Activated T-cell treated with anti-CD3 and anti-CD28 coated beads, Interleukin-2, amount 50 U/mL, for 24 hours (primary cell): ENCODE measurements at regions not wholly inside any gene's neighbourhood (a gene's known extent, or its start where the extent isn't known, plus 50 kb on each side); places are given as distances from the start of the nearest gene placed in this dataset.

Experiments
- DNase-seq: peaks from one replicate; pipeline ENCODE4 v3.0.0-alpha.2; 2020
- H3K27ac Mint-ChIP-seq: 2 replicates; pipeline ENCODE4 v1.8.0; 2020; ENCODE audit warnings: mild to moderate bottlenecking, mixed read lengths
- H3K27me3 Mint-ChIP-seq: 2 replicates; pipeline ENCODE4 v1.8.0; 2020; ENCODE audit warnings: mixed read lengths
- H3K36me3 Mint-ChIP-seq: 2 replicates; pipeline ENCODE4 v1.8.0; 2020; ENCODE audit warnings: low read depth, mixed read lengths
- H3K4me1 Mint-ChIP-seq: 2 replicates; pipeline ENCODE4 v1.8.0; 2020; ENCODE audit warnings: low read depth, mixed read lengths
- H3K4me3 Mint-ChIP-seq: 2 replicates; pipeline ENCODE4 v1.8.0; 2020; ENCODE audit warnings: mild to moderate bottlenecking, moderate library complexity, mixed read lengths
- H3K9me3 Mint-ChIP-seq: 2 replicates; pipeline ENCODE4 v1.8.0; 2020; ENCODE audit warnings: mixed read lengths

- H3K9me3 Mint-ChIP-seq, result no peaks in the 10 kb centered on the region
- H3K27me3 Mint-ChIP-seq, result peaks cover 23% of the 10 kb centered on the region
- no peak overlapping the region for H3K27ac Mint-ChIP-seq
- no peaks in the 10 kb centered on the region for H3K36me3 Mint-ChIP-seq
- DNase-seq, result no peak
- H3K4me1 Mint-ChIP-seq, result no peaks in the 10 kb centered on the region
- H3K4me3 Mint-ChIP-seq, result no peak overlapping the region
These were observed 187.9 kb downstream of the TTLL2 start for GRCh38 chr6:167512696-167513375.

DNA sequence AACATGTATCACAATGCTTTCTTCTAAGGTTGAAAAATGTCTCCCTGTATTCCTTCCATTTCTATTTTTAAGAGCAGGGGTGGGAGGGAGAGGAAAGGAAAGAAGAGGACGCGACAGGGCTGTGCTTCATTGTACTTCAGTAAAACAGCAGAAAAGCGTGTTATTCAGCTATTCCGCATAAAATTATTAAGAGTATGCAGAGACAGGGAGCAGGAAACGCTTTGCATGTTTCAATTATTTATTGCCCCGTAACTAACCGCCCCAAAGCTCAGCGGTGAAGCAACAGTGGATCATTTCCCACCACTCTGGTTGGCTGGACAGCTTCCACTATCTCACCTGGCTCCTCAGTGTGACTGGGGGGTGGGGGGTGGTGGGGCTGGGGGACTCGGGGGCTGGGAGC is 188.9 kb downstream of the TTLL2 start:
- DNase-seq, result no peak
- no peak overlapping the region for H3K4me3 Mint-ChIP-seq
- H3K27me3 Mint-ChIP-seq, result peaks cover 23% of the 10 kb centered on the region
- H3K4me1 Mint-ChIP-seq, result no peaks in the 10 kb centered on the region
- H3K27ac Mint-ChIP-seq, result no peak overlapping the region
- H3K36me3 Mint-ChIP-seq, result no peaks in the 10 kb centered on the region
- H3K9me3 Mint-ChIP-seq, result no peaks in the 10 kb centered on the region

GRCh38 chr6:167514524-167514923 is 189.6 kb downstream of the TTLL2 start:
- H3K9me3 Mint-ChIP-seq, result no peaks in the 10 kb centered on the region
- peaks cover 23% of the 10 kb centered on the region for H3K27me3 Mint-ChIP-seq
- no peaks in the 10 kb centered on the region for H3K36me3 Mint-ChIP-seq
- no peak overlapping the region for H3K4me3 Mint-ChIP-seq
- H3K27ac Mint-ChIP-seq, result no peak overlapping the region
- no peak for DNase-seq
- no peaks in the 10 kb centered on the region for H3K4me1 Mint-ChIP-seq

DNA sequence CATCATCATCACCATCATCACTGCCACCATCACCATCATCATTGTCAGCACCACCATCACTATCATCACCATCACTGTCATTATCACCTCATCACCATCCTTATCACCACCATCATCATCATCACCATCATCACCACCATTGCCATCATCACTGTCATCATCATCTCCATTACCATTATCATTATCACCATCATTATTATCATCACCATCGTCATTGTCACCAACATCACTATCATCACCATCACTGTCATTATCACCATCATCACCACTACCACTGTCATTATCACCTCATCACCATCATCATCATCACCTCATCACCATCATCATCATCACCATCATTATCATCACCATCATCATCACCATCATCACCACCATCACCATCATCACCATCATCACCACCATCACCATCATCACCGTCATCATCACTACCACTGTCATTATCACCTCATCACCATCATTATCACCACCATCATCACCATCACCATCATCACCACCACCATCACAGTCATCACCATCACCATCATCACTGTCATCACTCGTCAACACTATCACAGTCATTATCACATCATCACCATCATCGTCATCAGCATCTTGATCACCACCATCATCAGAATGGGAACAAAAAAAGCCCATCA is 191.1 kb downstream of the TTLL2 start:
- Mint-ChIP-seq H3K27me3 (peaks cover 27% of the 10 kb centered on the region), H3K4me3 (no peak overlapping the region), H3K27ac (no peak overlapping the region), H3K4me1 (no peaks in the 10 kb centered on the region), H3K36me3 (no peaks in the 10 kb centered on the region), H3K9me3 (no peaks in the 10 kb centered on the region)
- DNase-seq, result no peak

DNA sequence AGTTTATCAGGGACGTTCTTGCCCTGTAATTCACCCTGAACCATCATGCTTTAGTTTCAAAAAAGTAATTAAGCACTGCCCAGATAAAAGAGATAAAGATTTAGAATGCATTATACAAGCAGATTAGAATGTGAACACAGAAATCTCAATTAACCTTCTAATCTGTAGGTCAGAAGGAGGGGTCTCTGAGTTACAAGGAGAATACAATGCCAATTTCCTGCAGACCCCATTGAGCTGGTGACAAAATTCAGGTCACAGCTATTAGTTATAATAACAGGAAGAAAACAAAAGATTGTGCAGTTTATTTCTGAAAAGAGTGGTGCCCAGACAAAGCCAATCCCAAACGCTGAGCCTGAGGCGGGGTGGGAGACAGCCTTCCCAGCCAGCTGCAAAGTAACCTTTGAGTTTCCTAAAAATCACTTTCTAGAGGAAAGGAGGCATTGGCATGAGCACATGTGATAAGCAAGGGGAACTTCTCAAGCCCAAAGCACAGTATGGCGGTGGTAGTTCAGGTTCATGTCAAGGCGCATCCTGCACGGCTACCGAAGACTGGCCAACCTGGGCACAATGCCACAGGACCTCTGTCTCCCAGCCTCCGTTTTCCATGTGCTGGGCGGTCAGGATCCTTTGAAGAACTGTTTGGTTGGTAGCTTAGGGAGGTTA is 192.5 kb downstream of the TTLL2 start:
- H3K4me1 Mint-ChIP-seq, result no peaks in the 10 kb centered on the region
- peaks cover 25% of the 10 kb centered on the region for H3K27me3 Mint-ChIP-seq
- no peaks in the 10 kb centered on the region for H3K9me3 Mint-ChIP-seq
- no peak for DNase-seq
- H3K4me3 Mint-ChIP-seq, result no peak overlapping the region
- no peak overlapping the region for H3K27ac Mint-ChIP-seq
- no peaks in the 10 kb centered on the region for H3K36me3 Mint-ChIP-seq

GRCh38 chr6:167523426-167523825 is 198.5 kb downstream of the TTLL2 start:
- H3K4me3 Mint-ChIP-seq, result no peak overlapping the region
- no peaks in the 10 kb centered on the region for H3K9me3 Mint-ChIP-seq
- peaks cover 20% of the 10 kb centered on the region for H3K27me3 Mint-ChIP-seq
- no peak overlapping the region for H3K27ac Mint-ChIP-seq
- peaks cover 2% of the 10 kb centered on the region for H3K4me1 Mint-ChIP-seq
- no peaks in the 10 kb centered on the region for H3K36me3 Mint-ChIP-seq
- no peak for DNase-seq

DNA sequence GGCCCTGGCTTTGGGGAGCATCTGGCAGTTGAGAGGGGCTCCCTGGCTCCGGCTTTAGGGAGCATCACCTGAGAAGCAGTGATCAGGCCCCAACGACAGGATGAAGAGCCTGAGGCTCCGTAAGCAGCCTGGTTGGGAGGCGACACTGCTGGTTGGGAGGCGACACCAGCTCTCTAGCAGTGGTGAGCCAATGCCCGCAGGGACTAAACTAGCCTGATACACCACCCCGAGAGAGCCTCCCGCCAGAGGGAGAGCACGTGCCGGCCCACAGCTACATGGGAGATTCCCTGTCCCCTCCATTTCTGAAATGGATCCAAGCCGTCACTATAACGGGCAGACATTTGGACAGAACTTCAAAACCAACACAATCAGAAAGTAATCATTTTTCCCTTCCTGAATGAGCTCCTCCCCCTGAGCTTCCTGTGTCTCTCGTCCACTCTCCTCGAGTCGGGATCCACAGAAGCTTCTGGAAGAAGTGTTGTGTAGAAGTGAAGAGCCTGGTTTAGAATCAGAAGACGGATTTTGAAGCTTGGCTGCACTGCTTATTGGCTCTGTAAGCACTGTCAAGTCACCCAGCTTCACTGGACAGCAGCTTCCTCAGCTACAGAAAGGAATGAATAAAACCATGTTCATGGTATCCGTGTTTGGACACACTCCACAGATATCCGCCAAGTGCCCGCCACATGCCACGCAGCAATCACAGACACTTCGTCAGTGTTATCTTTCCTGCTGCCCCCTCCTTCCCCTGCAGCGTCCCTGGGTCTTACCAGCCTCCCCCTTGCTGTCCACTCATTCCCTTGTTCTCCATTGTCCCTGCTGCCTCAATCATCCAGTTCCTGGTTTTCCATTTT is 199.6 kb downstream of the TTLL2 start:
- Mint-ChIP-seq H3K27me3 (peaks cover 31% of the 10 kb centered on the region), H3K9me3 (no peaks in the 10 kb centered on the region), H3K27ac (no peak overlapping the region), H3K36me3 (no peaks in the 10 kb centered on the region), H3K4me3 (no peak overlapping the region), H3K4me1 (peaks cover 2% of the 10 kb centered on the region)
- DNase-seq, result no peak

- no peak overlapping the region for H3K27ac Mint-ChIP-seq
- no peaks in the 10 kb centered on the region for H3K36me3 Mint-ChIP-seq
- no peaks in the 10 kb centered on the region for H3K9me3 Mint-ChIP-seq
- H3K27me3 Mint-ChIP-seq, result peaks cover 37% of the 10 kb centered on the region
- H3K4me3 Mint-ChIP-seq, result no peak overlapping the region
- H3K4me1 Mint-ChIP-seq, result peaks cover 2% of the 10 kb centered on the region
- DNase-seq, result no peak
These were observed 200.9 kb downstream of the TTLL2 start for GRCh38 chr6:167525774-167526173.

- no peaks in the 10 kb centered on the region for H3K9me3 Mint-ChIP-seq
- peaks cover 37% of the 10 kb centered on the region for H3K27me3 Mint-ChIP-seq
- no peak overlapping the region for H3K27ac Mint-ChIP-seq
- DNase-seq, result no peak
- peaks cover 2% of the 10 kb centered on the region for H3K4me1 Mint-ChIP-seq
- no peak overlapping the region for H3K4me3 Mint-ChIP-seq
- no peaks in the 10 kb centered on the region for H3K36me3 Mint-ChIP-seq
These were observed 201.8 kb downstream of the TTLL2 start for GRCh38 chr6:167526465-167527368.

DNA sequence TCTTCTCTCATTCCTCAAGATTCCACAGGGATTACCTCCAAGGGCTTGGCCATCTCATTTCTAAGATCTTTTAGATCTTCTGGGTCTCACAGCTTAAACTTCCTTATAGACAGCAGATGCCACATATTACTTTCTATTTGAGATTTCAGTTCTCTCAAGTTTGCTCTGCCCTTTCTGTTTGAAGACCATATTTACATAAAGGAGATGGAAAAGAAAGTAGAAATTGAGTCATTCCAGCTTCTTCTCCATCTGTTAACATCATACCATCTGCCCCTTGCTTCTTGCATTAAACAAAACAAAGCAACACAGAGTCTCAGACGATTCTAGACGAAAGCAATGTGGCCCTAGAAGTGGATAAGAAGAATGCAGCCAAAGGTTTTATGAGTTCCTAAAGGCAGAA is 203.4 kb downstream of the TTLL2 start:
- Mint-ChIP-seq H3K4me3 (no peak overlapping the region), H3K27me3 (peaks cover 46% of the 10 kb centered on the region), H3K4me1 (peaks cover 2% of the 10 kb centered on the region), H3K36me3 (no peaks in the 10 kb centered on the region), H3K27ac (no peak overlapping the region), H3K9me3 (no peaks in the 10 kb centered on the region)
- DNase-seq, result no peak

- H3K27me3 Mint-ChIP-seq, result peaks cover 46% of the 10 kb centered on the region
- no peak overlapping the region for H3K27ac Mint-ChIP-seq
- no peaks in the 10 kb centered on the region for H3K9me3 Mint-ChIP-seq
- no peak for DNase-seq
- no peaks in the 10 kb centered on the region for H3K36me3 Mint-ChIP-seq
- H3K4me1 Mint-ChIP-seq, result peaks cover 2% of the 10 kb centered on the region
- no peak overlapping the region for H3K4me3 Mint-ChIP-seq
These were observed 204.1 kb downstream of the TTLL2 start for GRCh38 chr6:167528976-167529375.

GRCh38 chr6:167529444-167530335 is 204.8 kb downstream of the TTLL2 start:
- Mint-ChIP-seq H3K36me3 (no peaks in the 10 kb centered on the region), H3K4me1 (peaks cover 2% of the 10 kb centered on the region), H3K9me3 (no peaks in the 10 kb centered on the region), H3K27me3 (peaks cover 46% of the 10 kb centered on the region), H3K27ac (no peak overlapping the region), H3K4me3 (no peak overlapping the region)
- no peak for DNase-seq

DNA sequence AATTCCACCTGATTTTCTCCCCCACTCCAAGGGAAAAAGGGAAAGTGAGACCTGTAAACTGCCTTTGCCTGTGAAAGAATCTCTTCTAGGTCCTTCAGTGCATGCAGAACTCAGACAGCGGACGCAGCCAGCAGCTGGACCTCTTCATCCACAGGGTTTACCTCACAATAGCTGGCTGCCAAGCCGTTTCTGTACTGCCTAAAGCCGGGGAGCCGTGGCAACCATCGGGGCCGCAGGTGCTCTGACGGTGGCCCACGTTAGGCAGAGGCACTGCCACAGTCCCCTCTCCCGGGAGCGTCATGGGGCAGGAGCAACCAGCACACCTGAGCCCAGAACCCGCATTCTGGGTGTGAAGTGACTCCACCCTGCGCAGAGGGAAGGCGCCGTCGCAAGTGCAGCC is 206.1 kb downstream of the TTLL2 start:
- Mint-ChIP-seq H3K4me1 (peaks cover 2% of the 10 kb centered on the region), H3K36me3 (no peaks in the 10 kb centered on the region), H3K27me3 (peaks cover 48% of the 10 kb centered on the region), H3K4me3 (no peak overlapping the region), H3K27ac (no peak overlapping the region), H3K9me3 (peaks cover 2% of the 10 kb centered on the region)
- DNase-seq, result no peak
